Stomach (tissue), 4 donors: ENCODE measurements at regions not wholly inside any gene's neighbourhood (a gene's known extent, or its start where the extent isn't known, plus 50 kb on each side); places are given as distances from the start of the nearest gene placed in this dataset.

Experiments used
- POLR2A ChIP-seq, 4 donors: fragments of 450-650 bp; IDR thresholded peaks; one replicate each; pipeline ENCODE4 v1.6.1; 2016; ENCODE audit warnings: antibody characterized with exemption in 4 of 4, control low read depth in 2 of 4, mild to moderate bottlenecking in 1 of 4, moderate library complexity in 1 of 4
- POLR2AphosphoS5 ChIP-seq, 3 donors: sonication (generic); formaldehyde crosslinking; IDR thresholded peaks; one replicate each; pipeline ENCODE4 v1.6.1; 2016; ENCODE audit warnings: antibody characterized with exemption in 3 of 3
- TF ChIP-seq, protein P1 (sequence below), 7 experiments: fragments of 450-650 bp in 4 of 7; fragments of 200-600 bp in 3 of 7; sonication (generic) in 3 of 7; IDR thresholded peaks; one replicate each; pipeline ENCODE4 v1.5.1; 2016 to 2019; ENCODE audit warnings: antibody characterized with exemption in 7 of 7, control low read depth in 2 of 7, mild to moderate bottlenecking in 1 of 7

DNA sequence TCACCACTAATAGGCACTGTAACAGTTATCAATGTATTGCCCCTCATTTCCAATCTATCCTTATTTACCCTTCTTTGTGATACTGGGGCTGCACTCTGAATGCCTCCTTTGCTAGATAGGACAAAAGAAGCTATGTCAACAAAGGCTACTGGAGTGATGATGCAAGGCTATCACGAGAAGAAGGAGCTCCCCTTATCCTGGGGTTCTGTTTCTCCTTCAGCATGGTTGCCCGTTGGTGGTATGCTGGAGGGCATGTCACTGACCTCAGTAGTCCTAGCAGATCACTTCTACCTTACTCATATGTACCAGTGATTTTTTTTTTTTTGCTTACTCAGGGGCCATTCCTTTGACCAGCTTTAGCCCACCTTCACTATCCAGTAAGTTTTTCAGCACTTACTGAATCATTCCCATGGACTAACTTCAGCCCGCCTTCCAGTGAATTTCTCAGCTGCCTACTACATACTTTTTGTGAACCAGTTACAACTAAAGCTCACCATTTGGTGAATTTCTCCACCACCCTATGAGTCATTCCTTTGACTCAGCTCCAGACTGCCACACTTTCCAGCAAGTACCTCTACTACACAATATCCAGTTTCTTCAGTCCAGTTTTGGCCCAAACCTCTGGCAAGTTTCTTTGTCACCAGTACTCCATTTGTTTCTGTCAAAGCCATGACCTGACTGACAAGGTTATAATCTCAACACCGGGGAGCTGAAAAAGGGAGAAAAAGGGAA, 944.5 kb downstream of the KCNT2 start:
- no peak for TF ChIP-seq POLR2A (IDR thresholded peaks at IDR 0.05)
- TF ChIP-seq, protein P1, sequence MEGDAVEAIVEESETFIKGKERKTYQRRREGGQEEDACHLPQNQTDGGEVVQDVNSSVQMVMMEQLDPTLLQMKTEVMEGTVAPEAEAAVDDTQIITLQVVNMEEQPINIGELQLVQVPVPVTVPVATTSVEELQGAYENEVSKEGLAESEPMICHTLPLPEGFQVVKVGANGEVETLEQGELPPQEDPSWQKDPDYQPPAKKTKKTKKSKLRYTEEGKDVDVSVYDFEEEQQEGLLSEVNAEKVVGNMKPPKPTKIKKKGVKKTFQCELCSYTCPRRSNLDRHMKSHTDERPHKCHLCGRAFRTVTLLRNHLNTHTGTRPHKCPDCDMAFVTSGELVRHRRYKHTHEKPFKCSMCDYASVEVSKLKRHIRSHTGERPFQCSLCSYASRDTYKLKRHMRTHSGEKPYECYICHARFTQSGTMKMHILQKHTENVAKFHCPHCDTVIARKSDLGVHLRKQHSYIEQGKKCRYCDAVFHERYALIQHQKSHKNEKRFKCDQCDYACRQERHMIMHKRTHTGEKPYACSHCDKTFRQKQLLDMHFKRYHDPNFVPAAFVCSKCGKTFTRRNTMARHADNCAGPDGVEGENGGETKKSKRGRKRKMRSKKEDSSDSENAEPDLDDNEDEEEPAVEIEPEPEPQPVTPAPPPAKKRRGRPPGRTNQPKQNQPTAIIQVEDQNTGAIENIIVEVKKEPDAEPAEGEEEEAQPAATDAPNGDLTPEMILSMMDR (IDR thresholded peaks at IDR 0.05) = no peak
- no peak for TF ChIP-seq POLR2AphosphoS5 (IDR thresholded peaks at IDR 0.05)
